Muscle layer of duodenum (tissue), 2 donors: ENCODE measurements at regions not wholly inside any gene's neighbourhood (a gene's known extent, or its start where the extent isn't known, plus 50 kb on each side); places are given as distances from the start of the nearest gene placed in this dataset.

Experiments used
- H3K27ac ChIP-seq: one replicate; pipeline ENCODE4 v1.7.0; 2013; ENCODE audit warnings: mild to moderate bottlenecking, low read length
- H3K27me3 ChIP-seq: one replicate; pipeline ENCODE4 v1.7.0; 2013; ENCODE audit warnings: low read depth, mild to moderate bottlenecking, control low read depth, low read length
- H3K36me3 ChIP-seq, 2 donors: one replicate each; pipeline ENCODE4 v1.7.0; 2013; ENCODE audit warnings: low read length in 2 of 2, control low read depth in 1 of 2, mild to moderate bottlenecking in 1 of 2; ENCODE audit not compliant: insufficient read depth in 2 of 2, control insufficient read depth in 1 of 2
- H3K4me1 ChIP-seq, 2 donors: one replicate each; pipeline ENCODE4 v1.7.0; 2013; ENCODE audit warnings: low read length in 2 of 2, mild to moderate bottlenecking in 2 of 2, control low read depth in 1 of 2, moderate library complexity in 1 of 2; ENCODE audit not compliant: insufficient read depth in 2 of 2, control insufficient read depth in 1 of 2
- H3K4me3 ChIP-seq, 2 donors: one replicate each; pipeline ENCODE4 v1.7.0; 2013; ENCODE audit warnings: low read length in 2 of 2, low read depth in 1 of 2, mild to moderate bottlenecking in 1 of 2
- H3K9me3 ChIP-seq, 2 donors: one replicate each; pipeline ENCODE4 v1.7.0; 2013; ENCODE audit warnings: low read length in 2 of 2, control low read depth in 1 of 2, mild to moderate bottlenecking in 1 of 2; ENCODE audit not compliant: control insufficient read depth in 1 of 2
- donor health status: healthy.

- Histone ChIP-seq H3K36me3 (no peaks in the 10 kb centered on the region), H3K27me3 (no peaks in the 10 kb centered on the region), H3K4me1 (peaks cover 0 to 5% of the 10 kb centered on the region in 2 donors), H3K4me3 (no peak overlapping the region), H3K9me3 (no peaks in the 10 kb centered on the region), H3K27ac (no peak overlapping the region)
These were observed 76.3 kb upstream of the PIM1 start for GRCh38 chr6:37093728-37094069.

GRCh38 chr6:37095997-37096396 lies 74.0 kb upstream of the PIM1 start:
- H3K4me1 ChIP-seq: peaks cover 0 to 5% of the 10 kb centered on the region in 2 donors
- H3K27ac ChIP-seq: no peak overlapping the region

GRCh38 chr6:37097335-37097734 lies 72.6 kb upstream of the PIM1 start:
- Histone ChIP-seq H3K9me3 (no peaks in the 10 kb centered on the region), H3K4me3 (no peak overlapping the region), H3K36me3 (no peaks in the 10 kb centered on the region), H3K27me3 (no peaks in the 10 kb centered on the region), H3K27ac (no peak overlapping the region), H3K4me1 (peaks cover 5 to 7% of the 10 kb centered on the region in 2 donors)

More at GRCh38 chr6:37095997-37096396, 74.0 kb upstream of the PIM1 start:
- Histone ChIP-seq H3K36me3 (no peaks in the 10 kb centered on the region), H3K27me3 (no peaks in the 10 kb centered on the region), H3K9me3 (no peaks in the 10 kb centered on the region), H3K4me3 (no peak overlapping the region)

GRCh38 chr6:37099442-37099841 lies 70.5 kb upstream of the PIM1 start:
- no peaks in the 10 kb centered on the region for H3K9me3 ChIP-seq
- no peak overlapping the region for H3K4me3 ChIP-seq
- H3K4me1 ChIP-seq: peaks cover 8 to 13% of the 10 kb centered on the region in 2 donors
- H3K27me3 ChIP-seq: no peaks in the 10 kb centered on the region
- no peaks in the 10 kb centered on the region for H3K36me3 ChIP-seq
- H3K27ac ChIP-seq: no peak overlapping the region

- H3K4me1 ChIP-seq: peaks cover 8 to 13% of the 10 kb centered on the region in 2 donors
- H3K36me3 ChIP-seq: no peaks in the 10 kb centered on the region
- no peak overlapping the region for H3K4me3 ChIP-seq
- H3K27ac ChIP-seq: no peak overlapping the region
- no peaks in the 10 kb centered on the region for H3K9me3 ChIP-seq
- no peaks in the 10 kb centered on the region for H3K27me3 ChIP-seq
These were observed 69.2 kb upstream of the PIM1 start for GRCh38 chr6:37100745-37101144.

- Histone ChIP-seq H3K27ac (peak overlapping the region; percentile 82), H3K4me1 (peaks cover 8 to 13% of the 10 kb centered on the region in 2 donors), H3K27me3 (no peaks in the 10 kb centered on the region), H3K9me3 (no peaks in the 10 kb centered on the region), H3K4me3 (peak overlapping the region; percentile 52), H3K36me3 (no peaks in the 10 kb centered on the region)
These were observed 68.0 kb upstream of the PIM1 start for GRCh38 chr6:37101991-37102298.

GRCh38 chr6:37102299-37103168 lies 67.4 kb upstream of the PIM1 start:
- H3K27me3 ChIP-seq: no peaks in the 10 kb centered on the region
- peak overlapping the region; percentile 52 for H3K4me3 ChIP-seq
- no peaks in the 10 kb centered on the region for H3K9me3 ChIP-seq
- H3K36me3 ChIP-seq: no peaks in the 10 kb centered on the region
- peaks cover 8 to 13% of the 10 kb centered on the region in 2 donors for H3K4me1 ChIP-seq
- H3K27ac ChIP-seq: peak overlapping the region; percentile 82

- H3K9me3 ChIP-seq: no peaks in the 10 kb centered on the region
- H3K27ac ChIP-seq: peak overlapping the region; percentile 82
- H3K36me3 ChIP-seq: no peaks in the 10 kb centered on the region
- H3K27me3 ChIP-seq: no peaks in the 10 kb centered on the region
- peaks cover 8 to 13% of the 10 kb centered on the region in 2 donors for H3K4me1 ChIP-seq
- H3K4me3 ChIP-seq: peak overlapping the region; percentile 52
These were observed 66.5 kb upstream of the PIM1 start for GRCh38 chr6:37103169-37104039.

GRCh38 chr6:37104824-37105147 lies 65.2 kb upstream of the PIM1 start:
- peaks cover 11 to 13% of the 10 kb centered on the region in 2 donors for H3K4me1 ChIP-seq
- H3K4me3 ChIP-seq: no peak overlapping the region
- H3K36me3 ChIP-seq: no peaks in the 10 kb centered on the region
- peak overlapping the region; percentile 36 for H3K27ac ChIP-seq
- no peaks in the 10 kb centered on the region for H3K9me3 ChIP-seq
- H3K27me3 ChIP-seq: no peaks in the 10 kb centered on the region

GRCh38 chr6:37105148-37106050 lies 64.6 kb upstream of the PIM1 start:
- Histone ChIP-seq H3K36me3 (no peaks in the 10 kb centered on the region), H3K4me1 (peaks cover 13 to 14% of the 10 kb centered on the region in 2 donors), H3K27me3 (no peaks in the 10 kb centered on the region), H3K9me3 (no peaks in the 10 kb centered on the region), H3K27ac (no peak overlapping the region), H3K4me3 (no peak overlapping the region)

- Histone ChIP-seq H3K27me3 (no peaks in the 10 kb centered on the region), H3K36me3 (no peaks in the 10 kb centered on the region), H3K9me3 (no peaks in the 10 kb centered on the region), H3K4me1 (peaks cover 13 to 14% of the 10 kb centered on the region in 2 donors), H3K4me3 (no peak overlapping the region), H3K27ac (no peak overlapping the region)
These were observed 63.9 kb upstream of the PIM1 start for GRCh38 chr6:37106051-37106363.
